HL-60/S4 (cell line): ENCODE measurements at regions not wholly inside any gene's neighbourhood (a gene's known extent, or its start where the extent isn't known, plus 50 kb on each side); places are given as distances from the start of the nearest gene placed in this dataset.

ENCODE experiments used
- in situ Hi-C: fragments of 300-500 bp; cut with MboI; formaldehyde crosslinking; loops from 2 replicates; pipeline ENCODE4 v1.14.3; 2022; ENCODE audit warnings: low sequenced_read_pairs

- in situ Hi-C loops = no loop called here
Observed at GRCh38 chr9:73640971-73641370, 489.3 kb downstream of the ANXA1 start.

- in situ Hi-C loops = no loop called here
Observed at GRCh38 chr9:73643379-73644013, 491.8 kb downstream of the ANXA1 start.

GRCh38 chr9:73647560-73647959 is 495.9 kb downstream of the ANXA1 start:
- in situ Hi-C loops = no loop called here

GRCh38 chr9:73649552-73649951 is 497.9 kb downstream of the ANXA1 start:
- in situ Hi-C loops = no loop called here

GRCh38 chr9:73655363-73655762 is 503.7 kb downstream of the ANXA1 start:
- in situ Hi-C loops = no loop called here

- in situ Hi-C loops = no loop called here
Observed at GRCh38 chr9:73655831-73656230, 504.2 kb downstream of the ANXA1 start.

GRCh38 chr9:73665253-73665652 is 513.6 kb downstream of the ANXA1 start:
- in situ Hi-C loops = no loop called here

GRCh38 chr9:73667749-73668148 is 516.1 kb downstream of the ANXA1 start:
- in situ Hi-C loops = no loop called here

GRCh38 chr9:73680831-73681230 is 529.2 kb downstream of the ANXA1 start:
- in situ Hi-C loops = no loop called here

GRCh38 chr9:73682789-73683188 is 531.1 kb downstream of the ANXA1 start:
- in situ Hi-C loops = no loop called here

GRCh38 chr9:73683862-73684591 is 532.4 kb downstream of the ANXA1 start:
- in situ Hi-C loops = no loop called here

GRCh38 chr9:73684601-73685000 is 532.9 kb downstream of the ANXA1 start:
- in situ Hi-C loops = no loop called here

GRCh38 chr9:73685786-73686185 is 534.1 kb downstream of the ANXA1 start:
- in situ Hi-C loops = no loop called here

GRCh38 chr9:73689051-73689870 is 537.6 kb downstream of the ANXA1 start:
- in situ Hi-C loops = no loop called here

GRCh38 chr9:73701415-73702057 is 549.9 kb downstream of the ANXA1 start:
- in situ Hi-C loops = no loop called here

- in situ Hi-C loops = no loop called here
Observed at GRCh38 chr9:73714294-73714693, 562.6 kb downstream of the ANXA1 start.

GRCh38 chr9:73715591-73715990 is 563.9 kb downstream of the ANXA1 start:
- in situ Hi-C loops = no loop called here

GRCh38 chr9:73719660-73720059 is 568.0 kb downstream of the ANXA1 start:
- in situ Hi-C loops = no loop called here

- in situ Hi-C loops = no loop called here
Observed at GRCh38 chr9:73720601-73721000, 568.9 kb downstream of the ANXA1 start.

GRCh38 chr9:73736270-73736669 is 584.6 kb downstream of the ANXA1 start:
- in situ Hi-C loops = no loop called here
